ENCODE measurements at regions not wholly inside any gene's neighbourhood (a gene's known extent, or its start where the extent isn't known, plus 50 kb on each side); places are given as distances from the start of the nearest gene placed in this dataset.
A peak's percentile ranks its signal among the peaks of the same experiment; 100 is the strongest.

GRCh38 chr2:16266571-16266970 is 326.2 kb downstream of the MYCN start:
- Histone ChIP-seq H3K4me1 (ENCODE audit: control insufficient read depth, insufficient read depth, low read length) (no peaks in the 10 kb centered on the region), H3K27me3 (ENCODE audit: control insufficient read depth, insufficient read depth, low read length) (no peaks in the 10 kb centered on the region), H3K27ac (ENCODE audit: low read depth, low read length) (no peak overlapping the region), H3K9me3 (ENCODE audit: control insufficient read depth, insufficient read depth, low read length) (no peaks in the 10 kb centered on the region), H3K36me3 (ENCODE audit: control insufficient read depth, insufficient read depth, low read length) (no peaks in the 10 kb centered on the region), H3K4me3 (ENCODE audit: low read depth, low read length) (no peak overlapping the region)
- DNase-seq (ENCODE audit: low read depth in 4 of 6, low spot score in 6 of 6), result no peak
- WGBS (ENCODE audit: insufficient coverage), result 92% methylated on average over 3 of the region's 11 CpGs

DNA sequence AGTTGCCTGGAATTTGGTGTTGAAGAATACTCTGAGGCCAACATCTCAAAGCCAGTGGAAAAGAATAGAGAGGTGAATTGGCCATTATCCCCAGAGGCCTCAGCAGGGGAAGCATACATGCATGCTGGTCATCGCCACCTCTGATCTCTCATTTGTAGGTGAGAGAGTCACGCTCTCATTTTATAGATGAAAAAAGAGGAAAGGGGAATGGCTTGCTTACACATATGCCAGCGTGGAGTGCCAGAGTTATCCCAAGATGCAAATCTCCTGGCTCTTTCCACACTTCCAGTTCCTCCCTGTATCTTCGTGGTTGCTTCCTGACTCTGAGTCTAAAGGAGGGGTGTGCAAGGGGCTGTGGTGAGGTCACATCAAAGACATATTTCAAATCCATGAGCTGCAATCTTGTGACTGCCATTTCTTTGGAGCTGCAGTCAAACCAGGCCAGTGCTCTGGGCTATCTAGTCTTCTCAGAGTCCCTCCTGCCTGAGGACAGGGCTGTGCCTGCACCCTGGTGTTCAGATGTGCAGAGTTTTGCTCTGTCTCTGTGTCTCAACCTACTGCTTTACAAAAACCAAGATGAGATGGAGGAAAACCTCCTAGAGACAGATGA is 324.7 kb downstream of the MYCN start:
- H3K36me3 ChIP-seq (ENCODE audit: control insufficient read depth, insufficient read depth, low read length), result no peaks in the 10 kb centered on the region
- no CpG with 5 or more reads among the region's 4 CpGs for WGBS (ENCODE audit: insufficient coverage)
- DNase-seq (ENCODE audit: low read depth in 4 of 6, low spot score in 6 of 6), result no peak

DNA sequence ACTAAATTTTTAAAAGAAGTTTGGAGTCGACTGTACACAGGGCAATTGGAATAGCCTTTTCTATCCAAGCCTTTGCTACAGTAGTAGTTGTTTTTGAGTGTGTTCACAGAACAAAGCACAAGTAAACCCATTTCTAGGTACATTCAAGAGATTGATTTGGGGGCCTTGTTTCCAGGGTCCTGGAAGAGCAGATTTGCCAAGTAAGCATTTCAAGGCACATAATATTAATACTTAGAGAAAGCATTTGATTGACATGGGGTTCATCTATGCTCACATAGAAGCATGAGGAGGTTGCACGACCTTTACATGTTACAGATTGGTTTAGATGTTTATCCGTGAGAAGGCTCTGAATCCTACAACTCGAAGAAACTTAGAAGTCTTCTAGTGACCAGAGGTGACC is 324.1 kb downstream of the MYCN start:
- H3K27ac ChIP-seq (ENCODE audit: low read depth, low read length), result no peak overlapping the region
- 100% methylated on average over 3 of the region's 4 CpGs for WGBS (ENCODE audit: insufficient coverage)
- no peak for DNase-seq (ENCODE audit: low read depth in 4 of 6, low spot score in 6 of 6)
- H3K4me3 ChIP-seq (ENCODE audit: low read depth, low read length), result no peak overlapping the region
- no peaks in the 10 kb centered on the region for H3K36me3 ChIP-seq (ENCODE audit: control insufficient read depth, insufficient read depth, low read length)
- no peaks in the 10 kb centered on the region for H3K27me3 ChIP-seq (ENCODE audit: control insufficient read depth, insufficient read depth, low read length)
- H3K9me3 ChIP-seq (ENCODE audit: control insufficient read depth, insufficient read depth, low read length), result no peaks in the 10 kb centered on the region
- H3K4me1 ChIP-seq (ENCODE audit: control insufficient read depth, insufficient read depth, low read length), result no peaks in the 10 kb centered on the region

More for the DNA sequence above, 324.7 kb downstream of the MYCN start:
- no peaks in the 10 kb centered on the region for H3K9me3 ChIP-seq (ENCODE audit: control insufficient read depth, insufficient read depth, low read length)
- no peak overlapping the region for H3K27ac ChIP-seq (ENCODE audit: low read depth, low read length)
- H3K4me3 ChIP-seq (ENCODE audit: low read depth, low read length), result no peak overlapping the region
- H3K27me3 ChIP-seq (ENCODE audit: control insufficient read depth, insufficient read depth, low read length), result no peaks in the 10 kb centered on the region
- no peaks in the 10 kb centered on the region for H3K4me1 ChIP-seq (ENCODE audit: control insufficient read depth, insufficient read depth, low read length)

DNA sequence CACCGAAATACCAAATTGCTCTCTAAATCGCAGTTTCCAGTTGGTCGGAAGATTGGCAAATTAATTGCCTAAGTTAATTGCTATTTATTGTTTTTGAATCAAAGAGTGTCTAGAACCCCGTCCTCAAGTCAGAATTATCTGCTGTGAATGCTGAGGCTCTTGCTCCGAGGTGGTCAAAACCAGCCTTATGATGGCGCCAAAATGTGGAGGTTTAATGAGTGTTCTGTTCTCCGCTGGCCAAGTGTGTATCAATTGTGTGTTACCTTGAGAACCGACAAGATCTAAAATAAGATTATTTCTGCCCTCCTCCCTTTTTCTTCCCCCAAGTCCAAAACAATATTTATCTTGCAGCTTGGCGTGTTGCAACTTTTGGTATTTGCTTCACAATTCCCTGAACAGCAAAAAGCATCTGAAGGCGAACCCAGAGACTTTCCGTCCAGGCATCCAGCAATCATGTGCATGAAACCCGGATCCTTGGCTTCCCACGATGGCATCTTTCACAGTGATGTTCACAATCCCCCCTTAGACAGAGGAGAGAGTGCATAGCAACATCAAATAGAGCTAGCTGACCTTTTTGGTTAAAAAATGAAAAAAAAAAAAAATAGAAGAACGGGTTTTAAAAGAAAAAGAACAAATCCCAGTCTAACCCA is 323.0 kb downstream of the MYCN start:
- Histone ChIP-seq H3K36me3 (ENCODE audit: control insufficient read depth, insufficient read depth, low read length) (no peaks in the 10 kb centered on the region), H3K27ac (ENCODE audit: low read depth, low read length) (no peak overlapping the region), H3K4me1 (ENCODE audit: control insufficient read depth, insufficient read depth, low read length) (no peaks in the 10 kb centered on the region), H3K4me3 (ENCODE audit: low read depth, low read length) (no peak overlapping the region), H3K27me3 (ENCODE audit: control insufficient read depth, insufficient read depth, low read length) (no peaks in the 10 kb centered on the region), H3K9me3 (ENCODE audit: control insufficient read depth, insufficient read depth, low read length) (no peaks in the 10 kb centered on the region)
- 82% methylated on average over 8 of the region's 14 CpGs for WGBS (ENCODE audit: insufficient coverage)
- no peak for DNase-seq (ENCODE audit: low read depth in 4 of 6, low spot score in 6 of 6)

GRCh38 chr2:16262526-16263178 is 322.3 kb downstream of the MYCN start:
- Histone ChIP-seq H3K27me3 (ENCODE audit: control insufficient read depth, insufficient read depth, low read length) (no peaks in the 10 kb centered on the region), H3K27ac (ENCODE audit: low read depth, low read length) (no peak overlapping the region), H3K4me1 (ENCODE audit: control insufficient read depth, insufficient read depth, low read length) (no peaks in the 10 kb centered on the region), H3K4me3 (ENCODE audit: low read depth, low read length) (no peak overlapping the region), H3K36me3 (ENCODE audit: control insufficient read depth, insufficient read depth, low read length) (no peaks in the 10 kb centered on the region), H3K9me3 (ENCODE audit: control insufficient read depth, insufficient read depth, low read length) (no peaks in the 10 kb centered on the region)
- peak in 1 of 6 donors; percentile 42 for DNase-seq (ENCODE audit: low read depth in 4 of 6, low spot score in 6 of 6)
- 70% methylated on average over 8 of the region's 11 CpGs for WGBS (ENCODE audit: insufficient coverage)

DNA sequence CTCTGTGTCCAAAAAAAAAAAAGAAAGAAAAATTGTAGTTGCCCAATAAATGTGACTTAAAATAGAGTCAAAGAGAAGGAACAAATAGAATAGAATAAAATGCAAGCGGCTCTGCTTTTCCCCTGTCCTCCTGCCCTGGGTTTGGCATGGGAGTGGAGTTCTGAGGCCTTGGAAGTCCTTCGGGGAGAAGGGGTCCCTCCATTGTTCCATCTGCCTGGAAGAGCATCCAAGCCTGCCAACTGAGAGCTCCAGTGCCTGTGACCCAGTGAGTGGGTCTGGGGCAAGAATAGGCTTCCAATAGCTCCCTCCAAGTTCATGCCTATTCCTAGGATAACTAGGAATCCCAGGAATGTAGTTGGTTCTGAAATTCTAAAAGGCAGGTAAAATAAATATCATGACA is 321.4 kb downstream of the MYCN start:
- whole genome bisulfite sequencing (ENCODE audit: insufficient coverage), result 100% methylated on average over 1 of the region's 2 CpGs
- Histone ChIP-seq H3K9me3 (ENCODE audit: control insufficient read depth, insufficient read depth, low read length) (no peaks in the 10 kb centered on the region), H3K36me3 (ENCODE audit: control insufficient read depth, insufficient read depth, low read length) (no peaks in the 10 kb centered on the region), H3K27me3 (ENCODE audit: control insufficient read depth, insufficient read depth, low read length) (no peaks in the 10 kb centered on the region), H3K4me1 (ENCODE audit: control insufficient read depth, insufficient read depth, low read length) (no peaks in the 10 kb centered on the region), H3K4me3 (ENCODE audit: low read depth, low read length) (no peak overlapping the region), H3K27ac (ENCODE audit: low read depth, low read length) (no peak overlapping the region)
- DNase-seq (ENCODE audit: low read depth in 4 of 6, low spot score in 6 of 6), result no peak

- 100% methylated on average over 2 of the region's 3 CpGs for WGBS (ENCODE audit: insufficient coverage)
Measured at GRCh38 chr2:16261071-16261470, 320.7 kb downstream of the MYCN start.

GRCh38 chr2:16260041-16260830 is 319.9 kb downstream of the MYCN start:
- no peaks in the 10 kb centered on the region for H3K27me3 ChIP-seq (ENCODE audit: control insufficient read depth, insufficient read depth, low read length)
- 72% methylated on average over 3 of the region's 9 CpGs for WGBS (ENCODE audit: insufficient coverage)
- no peaks in the 10 kb centered on the region for H3K9me3 ChIP-seq (ENCODE audit: control insufficient read depth, insufficient read depth, low read length)
- H3K4me3 ChIP-seq (ENCODE audit: low read depth, low read length), result no peak overlapping the region
- H3K36me3 ChIP-seq (ENCODE audit: control insufficient read depth, insufficient read depth, low read length), result no peaks in the 10 kb centered on the region
- H3K27ac ChIP-seq (ENCODE audit: low read depth, low read length), result no peak overlapping the region
- DNase-seq (ENCODE audit: low read depth in 4 of 6, low spot score in 6 of 6), result no peak
- no peaks in the 10 kb centered on the region for H3K4me1 ChIP-seq (ENCODE audit: control insufficient read depth, insufficient read depth, low read length)

More at GRCh38 chr2:16261071-16261470, 320.7 kb downstream of the MYCN start:
- H3K27me3 ChIP-seq (ENCODE audit: control insufficient read depth, insufficient read depth, low read length), result no peaks in the 10 kb centered on the region
- H3K27ac ChIP-seq (ENCODE audit: low read depth, low read length), result no peak overlapping the region
- DNase-seq (ENCODE audit: low read depth in 4 of 6, low spot score in 6 of 6), result no peak
- H3K4me3 ChIP-seq (ENCODE audit: low read depth, low read length), result no peak overlapping the region
- no peaks in the 10 kb centered on the region for H3K9me3 ChIP-seq (ENCODE audit: control insufficient read depth, insufficient read depth, low read length)
- H3K36me3 ChIP-seq (ENCODE audit: control insufficient read depth, insufficient read depth, low read length), result no peaks in the 10 kb centered on the region
- H3K4me1 ChIP-seq (ENCODE audit: control insufficient read depth, insufficient read depth, low read length), result no peaks in the 10 kb centered on the region

DNA sequence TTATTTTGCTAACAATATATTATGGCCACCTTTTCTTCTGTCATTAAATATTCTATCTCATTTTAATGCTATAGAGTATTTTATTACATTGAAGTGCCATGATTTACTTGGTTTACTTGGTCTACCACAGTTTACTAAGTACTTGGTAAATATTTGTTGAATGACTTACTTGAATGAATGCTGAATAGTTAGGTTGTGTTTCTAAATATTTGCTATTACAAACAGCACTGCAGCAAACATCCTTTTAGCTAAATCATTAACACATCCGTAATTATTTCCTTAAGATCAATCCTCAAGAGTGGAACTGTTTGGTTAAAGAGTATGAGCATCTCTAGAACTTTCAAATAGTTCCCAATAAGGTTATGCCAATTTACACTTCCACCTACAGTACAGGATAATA is 318.7 kb downstream of the MYCN start:
- DNase-seq (ENCODE audit: low read depth in 4 of 6, low spot score in 6 of 6), result no peak
- no peaks in the 10 kb centered on the region for H3K27me3 ChIP-seq (ENCODE audit: control insufficient read depth, insufficient read depth, low read length)
- no peaks in the 10 kb centered on the region for H3K36me3 ChIP-seq (ENCODE audit: control insufficient read depth, insufficient read depth, low read length)
- no peaks in the 10 kb centered on the region for H3K9me3 ChIP-seq (ENCODE audit: control insufficient read depth, insufficient read depth, low read length)
- no CpG with 5 or more reads among the region's 1 CpG for WGBS (ENCODE audit: insufficient coverage)
- H3K27ac ChIP-seq (ENCODE audit: low read depth, low read length), result no peak overlapping the region
- H3K4me3 ChIP-seq (ENCODE audit: low read depth, low read length), result no peak overlapping the region
- no peaks in the 10 kb centered on the region for H3K4me1 ChIP-seq (ENCODE audit: control insufficient read depth, insufficient read depth, low read length)

All from spinal cord (tissue), 9 donors.